IMR-90 (cell line): ENCODE measurements at regions not wholly inside any gene's neighbourhood (a gene's known extent, or its start where the extent isn't known, plus 50 kb on each side); places are given as distances from the start of the nearest gene placed in this dataset.
A peak's percentile ranks its signal among the peaks of the same experiment; 100 is the strongest.

ENCODE experiments used
- ATAC-seq: fragments of 200-7000 bp; cut with Tn5 transposase; 2 replicates; pipeline ENCODE4 v1.9.1; 2020; ENCODE audit warnings: low read depth, mild to moderate bottlenecking, moderate library complexity
- BruUV-seq: library from RNA; stranded (reverse); fragments of 400-500 nt; replicated peaks from 2 replicates; lab custom pipeline; 2021; lab: Mats Ljungman, UMichigan
- CTCF ChIA-PET: fragments of 300-600 bp; formaldehyde crosslinking; extraction: SDS; loops from one replicate; lab custom pipeline; 2021; ENCODE audit warnings: antibody characterized with exemption; lab: Yijun Ruan, JAX
- POLR2A ChIA-PET: fragments of 300-600 bp; sonication (Branson Sonifier 250); formaldehyde crosslinking; loops from one replicate; lab custom pipeline; 2022; ENCODE audit warnings: antibody characterized with exemption; ENCODE audit not compliant: unreplicated experiment; lab: Charles Lee
- DNase-seq: peaks from one replicate; pipeline ENCODE4 v3.0.0; 2013
- H2AFZ ChIP-seq: replicated peaks from 2 replicates; pipeline ENCODE3; 2013; ENCODE audit warnings: low read length, mild to moderate bottlenecking; ENCODE audit not compliant: poor library complexity
- H2AK5ac ChIP-seq: 2 replicates; pipeline ENCODE4 v1.6.1; 2013; ENCODE audit warnings: low read depth, low read length, inconsistent platforms
- H2AK9ac ChIP-seq: replicated peaks from 2 replicates; pipeline ENCODE3; 2013; ENCODE audit warnings: mild to moderate bottlenecking, low read depth, low read length, moderate library complexity; ENCODE audit not compliant: poor library complexity
- H2BK120ac ChIP-seq: 2 replicates; pipeline ENCODE4 v1.6.1; 2013; ENCODE audit warnings: low read depth, low read length, inconsistent platforms
- H2BK15ac ChIP-seq: 3 replicates; pipeline ENCODE4 v1.6.1; 2013; ENCODE audit warnings: low read depth, low read length, inconsistent platforms
- H2BK20ac ChIP-seq: 2 replicates; pipeline ENCODE4 v1.6.1; 2013; ENCODE audit warnings: low read depth, mild to moderate bottlenecking, inconsistent platforms, low read length, moderate library complexity
- H2BK5ac ChIP-seq: 2 replicates; pipeline ENCODE4 v1.6.1; 2013; ENCODE audit warnings: mild to moderate bottlenecking, low read depth, low read length, inconsistent platforms; ENCODE audit not compliant: poor library complexity, severe bottlenecking
- H3K14ac ChIP-seq: replicated peaks from 2 replicates; pipeline ENCODE4 v1.6.1; 2013; ENCODE audit warnings: low read depth, low read length, inconsistent platforms
- H3K18ac ChIP-seq: 2 replicates; pipeline ENCODE4 v1.6.1; 2013; ENCODE audit warnings: low read depth, low read length, control low read depth
- H3K23ac ChIP-seq: 2 replicates; pipeline ENCODE4 v1.6.1; 2013; ENCODE audit warnings: low read depth, low read length, inconsistent platforms
- H3K27ac ChIP-seq: 2 replicates; pipeline ENCODE4 v1.5.1; 2013; ENCODE audit warnings: mild to moderate bottlenecking, control low read depth, low read length; ENCODE audit not compliant: insufficient read depth
- H3K27me3 ChIP-seq: 2 replicates; pipeline ENCODE4 v1.6.1; 2013; ENCODE audit warnings: low read length; ENCODE audit not compliant: control insufficient read depth, insufficient read depth
- H3K36me3 ChIP-seq: 2 replicates; pipeline ENCODE4 v1.6.1; 2013; ENCODE audit warnings: low read length, mixed read lengths; ENCODE audit not compliant: control insufficient read depth, insufficient read depth
- H3K4ac ChIP-seq: 2 replicates; pipeline ENCODE4 v1.6.1; 2013; ENCODE audit warnings: low read depth, low read length, inconsistent platforms
- H3K4me1 ChIP-seq: 2 replicates; pipeline ENCODE4 v1.6.1; 2013; ENCODE audit warnings: low read length, mixed read lengths; ENCODE audit not compliant: control insufficient read depth, insufficient read depth
- H3K4me2 ChIP-seq: 2 replicates; pipeline ENCODE4 v1.6.1; 2013; ENCODE audit warnings: low read depth, mild to moderate bottlenecking, control low read depth, low read length, moderate library complexity
- H3K4me3 ChIP-seq: 2 replicates; pipeline ENCODE4 v1.5.1; 2013; ENCODE audit warnings: low read depth, mild to moderate bottlenecking, control low read depth, low read length, moderate library complexity; ENCODE audit not compliant: insufficient read depth
- H3K56ac ChIP-seq: 2 replicates; pipeline ENCODE4 v1.6.1; 2013; ENCODE audit warnings: low read length, inconsistent platforms; ENCODE audit not compliant: insufficient read depth; ENCODE audit errors: extremely low read depth
- H3K79me1 ChIP-seq, 2 experiments: 2 replicates each; pipeline ENCODE4 v1.6.1; 2013; ENCODE audit warnings: low read length in 2 of 2, inconsistent platforms in 1 of 2, low read depth in 1 of 2
- H3K9ac ChIP-seq: 2 replicates; pipeline ENCODE4 v1.6.1; 2013; ENCODE audit warnings: low read depth, low read length, control low read depth
- H3K9me1 ChIP-seq: 2 replicates; pipeline ENCODE4 v1.6.1; 2013; ENCODE audit warnings: low read length, inconsistent platforms; ENCODE audit not compliant: insufficient read depth
- H3K9me3 ChIP-seq: 2 replicates; pipeline ENCODE4 v1.6.1; 2013; ENCODE audit warnings: low read length; ENCODE audit not compliant: control insufficient read depth, insufficient read depth
- H4K20me1 ChIP-seq: 2 replicates; pipeline ENCODE4 v1.6.1; 2013; ENCODE audit warnings: low read length, inconsistent platforms; ENCODE audit not compliant: insufficient read depth
- H4K5ac ChIP-seq: 2 replicates; pipeline ENCODE4 v1.6.1; 2013; ENCODE audit warnings: mild to moderate bottlenecking, low read depth, low read length, control low read depth
- H4K8ac ChIP-seq, 2 experiments: 2 replicates each; pipeline ENCODE4 v1.6.1; 2013; ENCODE audit warnings: low read depth in 2 of 2, low read length in 2 of 2, control low read depth in 1 of 2, inconsistent platforms in 1 of 2
- H4K91ac ChIP-seq: 2 replicates; pipeline ENCODE4 v1.6.1; 2013; ENCODE audit warnings: low read depth, low read length, inconsistent platforms; ENCODE audit not compliant: insufficient read depth
- CEBPB ChIP-seq: IDR thresholded peaks from 2 replicates; pipeline ENCODE4 v1.6.1; 2012; ENCODE audit warnings: low read depth, low read length, improper control_type of control experiment
- MAFK ChIP-seq: IDR thresholded peaks from 2 replicates; pipeline ENCODE4 v1.6.1; 2012; ENCODE audit warnings: low read depth, low read length, improper control_type of control experiment
- RFX5 ChIP-seq: IDR thresholded peaks from 2 replicates; pipeline ENCODE4 v1.8.0; 2012; ENCODE audit warnings: low read depth, mild to moderate bottlenecking, low read length, moderate library complexity
- WGBS, 2 experiments: methylation state at CpG; one replicate each; pipeline versions ENCODE4 v1.1.5 to v1.1.7; 2013; ENCODE audit warnings: missing lambda C conversion rate in 2 of 2; ENCODE audit not compliant: insufficient read length in 1 of 2; ENCODE audit errors: extremely low coverage in 2 of 2; 5-methylcytosine and 5-hydroxymethylcytosine counted together
- dilution Hi-C: fragments of 300-500 bp; cut with HindIII; formaldehyde crosslinking; loops from one replicate; pipeline ENCODE4 v1.14.3; 2018; ENCODE audit warnings: low sequenced_read_pairs; ENCODE audit not compliant: unreplicated experiment
- in situ Hi-C: fragments of 300-500 bp; cut with MboI; formaldehyde crosslinking; loops from 3 replicates; pipeline ENCODE4 v1.14.3; 2019; ENCODE audit warnings: low sequenced_read_pairs, inconsistent platforms, mixed read lengths
- intact Hi-C: fragments of 100-400 bp; cut with micrococcal nuclease; formaldehyde crosslinking; loops from 2 replicates; pipeline ENCODE4 v1.10.0; 2022

DNA sequence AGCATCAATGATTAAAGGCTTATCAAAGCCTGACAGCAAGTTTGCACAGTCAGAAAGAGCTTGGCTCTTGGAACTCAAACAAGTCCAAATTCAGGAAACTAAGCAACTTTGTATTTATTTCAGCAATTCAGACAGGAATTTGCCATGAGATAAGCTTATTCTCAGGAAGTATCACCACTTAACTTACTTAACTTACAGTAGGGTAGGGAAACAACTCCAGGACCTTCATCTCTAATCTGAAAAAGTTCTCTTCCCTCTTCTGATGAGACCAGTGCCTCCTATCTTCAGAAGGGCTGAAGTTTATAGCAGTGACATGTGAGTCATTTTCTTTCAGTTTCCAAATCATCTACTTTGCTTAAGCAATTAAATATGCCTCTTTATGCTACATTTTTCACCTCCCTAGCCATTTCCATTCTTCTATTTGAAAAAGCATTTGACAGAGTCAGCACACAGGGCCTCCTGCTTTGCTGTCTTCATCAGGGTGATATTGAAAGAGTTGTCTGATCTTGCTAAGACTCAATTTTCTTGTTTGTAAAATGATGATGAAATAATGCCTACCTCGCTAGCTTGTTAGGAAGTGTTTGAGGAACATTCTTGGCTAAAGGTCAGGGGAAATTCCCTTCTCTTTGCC lies 389.5 kb downstream of the RND3 start (continued):
- no peak for TF ChIP-seq RFX5

DNA sequence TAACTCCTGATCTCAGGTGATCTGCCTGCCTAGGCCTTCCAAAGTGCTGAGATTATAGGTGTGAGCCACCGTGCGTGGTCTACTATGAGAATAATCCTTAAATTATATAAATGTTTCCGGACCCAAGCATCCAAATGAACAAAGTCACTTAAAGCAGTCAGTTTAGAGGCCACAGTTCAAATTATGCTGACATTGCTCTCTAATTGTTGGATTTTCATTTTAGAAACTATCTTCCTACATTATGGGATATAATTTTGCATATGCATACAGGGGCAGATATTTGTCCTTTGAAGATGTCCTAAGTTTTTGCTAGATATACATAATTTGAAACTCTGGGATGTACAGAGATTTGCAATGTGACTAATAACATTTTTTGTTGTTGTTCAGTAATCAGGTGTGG lies 390.1 kb downstream of the RND3 start:
- Histone ChIP-seq H3K4ac (no peak overlapping the region), H4K91ac (no peak overlapping the region), H4K8ac (no peak overlapping the region), H3K27ac (no peak overlapping the region), H2AK9ac (no peak overlapping the region), H3K36me3 (no peaks in the 10 kb centered on the region), H2BK120ac (no peak overlapping the region), H3K9me3 (no peaks in the 10 kb centered on the region), H3K23ac (no peak overlapping the region), H3K27me3 (no peaks in the 10 kb centered on the region), H2BK15ac (no peak overlapping the region), H3K4me1 (peaks cover 4% of the 10 kb centered on the region; the same call in 1 of the 2 replicates), H3K79me1 (no peaks in the 10 kb centered on the region), H4K20me1 (no peaks in the 10 kb centered on the region), H2BK20ac (no peak overlapping the region), H3K4me3 (no peak overlapping the region), H3K4me2 (no peak overlapping the region), H2AK5ac (no peak overlapping the region), H3K14ac (no peak overlapping the region), H4K5ac (no peak overlapping the region), H3K9ac (no peak overlapping the region), H3K56ac (no peak overlapping the region), H2AFZ (no peak overlapping the region), H3K9me1 (0 out of 2 replicates have a peak, but pooled peaks cover 3% of the 10 kb centered on the region), H3K18ac (no peak overlapping the region; the same call in 1 of the 2 replicates), H2BK5ac (no peak overlapping the region)
- ATAC-seq: no peak
- CTCF ChIA-PET: no interaction called here
- no peak for DNase-seq
- in situ Hi-C loops: no loop called here
- POLR2A ChIA-PET: interaction anchor here (0.6 kb wide), 1 partner anchor 29 kb away, joined by 5 read pairs; no protein-coding TSS in a partner anchor
- WGBS, 2 experiments: no CpG with 5 or more reads among the region's 3 CpGs
- dilution Hi-C loops: no loop called here
- intact Hi-C loops: loop anchor here (10.0 kb wide), 1 partner anchor 503 kb away; no protein-coding TSS in a partner anchor
- TF ChIP-seq CEBPB (no peak), MAFK (peak; percentile 66)
- BruUV-seq: no TSS peak
